Activated naive CD4-positive, alpha-beta T cell treated with anti-CD3 and anti-CD28 coated beads, Interleukin-2, amount 50 U/mL, for 24 hours (primary cell): ENCODE measurements at regions not wholly inside any gene's neighbourhood (a gene's known extent, or its start where the extent isn't known, plus 50 kb on each side); places are given as distances from the start of the nearest gene placed in this dataset.

Source experiments
- H3K27ac Mint-ChIP-seq: one replicate; pipeline ENCODE4 v1.8.0; 2021; ENCODE audit warnings: mild to moderate bottlenecking, mixed read lengths
- H3K27me3 Mint-ChIP-seq: one replicate; pipeline ENCODE4 v1.8.0; 2021; ENCODE audit warnings: mixed read lengths
- H3K36me3 Mint-ChIP-seq: one replicate; pipeline ENCODE4 v1.8.0; 2021; ENCODE audit warnings: mixed read lengths
- H3K4me1 Mint-ChIP-seq: one replicate; pipeline ENCODE4 v1.8.0; 2021; ENCODE audit warnings: mixed read lengths
- H3K4me3 Mint-ChIP-seq: one replicate; pipeline ENCODE4 v1.8.0; 2021; ENCODE audit warnings: mild to moderate bottlenecking, mixed read lengths
- H3K9me3 Mint-ChIP-seq: one replicate; pipeline ENCODE4 v1.8.0; 2021; ENCODE audit warnings: mixed read lengths

- Mint-ChIP-seq H3K4me1 (peaks cover 6% of the 10 kb centered on the region), H3K27ac (no peak overlapping the region), H3K9me3 (no peaks in the 10 kb centered on the region), H3K36me3 (no peaks in the 10 kb centered on the region), H3K27me3 (no peaks in the 10 kb centered on the region), H3K4me3 (no peak overlapping the region)
Measured at GRCh38 chrX:38987198-38987651, 186.0 kb downstream of the MID1IP1 start.

- H3K4me3 Mint-ChIP-seq, result no peak overlapping the region
- H3K27ac Mint-ChIP-seq, result no peak overlapping the region
- peaks cover 6% of the 10 kb centered on the region for H3K4me1 Mint-ChIP-seq
- H3K36me3 Mint-ChIP-seq, result no peaks in the 10 kb centered on the region
- no peaks in the 10 kb centered on the region for H3K9me3 Mint-ChIP-seq
- no peaks in the 10 kb centered on the region for H3K27me3 Mint-ChIP-seq
Measured at GRCh38 chrX:38988301-38988700, 187.0 kb downstream of the MID1IP1 start.

- Mint-ChIP-seq H3K27ac (no peak overlapping the region), H3K9me3 (no peaks in the 10 kb centered on the region), H3K36me3 (no peaks in the 10 kb centered on the region), H3K4me3 (no peak overlapping the region), H3K4me1 (peaks cover 6% of the 10 kb centered on the region), H3K27me3 (no peaks in the 10 kb centered on the region)
Measured at GRCh38 chrX:38989076-38989475, 187.8 kb downstream of the MID1IP1 start.

- no peaks in the 10 kb centered on the region for H3K9me3 Mint-ChIP-seq
- no peaks in the 10 kb centered on the region for H3K4me1 Mint-ChIP-seq
- no peaks in the 10 kb centered on the region for H3K27me3 Mint-ChIP-seq
- H3K36me3 Mint-ChIP-seq, result peaks cover 2% of the 10 kb centered on the region
- no peak overlapping the region for H3K27ac Mint-ChIP-seq
- no peak overlapping the region for H3K4me3 Mint-ChIP-seq
Measured at GRCh38 chrX:38991656-38992440, 190.6 kb downstream of the MID1IP1 start.

DNA sequence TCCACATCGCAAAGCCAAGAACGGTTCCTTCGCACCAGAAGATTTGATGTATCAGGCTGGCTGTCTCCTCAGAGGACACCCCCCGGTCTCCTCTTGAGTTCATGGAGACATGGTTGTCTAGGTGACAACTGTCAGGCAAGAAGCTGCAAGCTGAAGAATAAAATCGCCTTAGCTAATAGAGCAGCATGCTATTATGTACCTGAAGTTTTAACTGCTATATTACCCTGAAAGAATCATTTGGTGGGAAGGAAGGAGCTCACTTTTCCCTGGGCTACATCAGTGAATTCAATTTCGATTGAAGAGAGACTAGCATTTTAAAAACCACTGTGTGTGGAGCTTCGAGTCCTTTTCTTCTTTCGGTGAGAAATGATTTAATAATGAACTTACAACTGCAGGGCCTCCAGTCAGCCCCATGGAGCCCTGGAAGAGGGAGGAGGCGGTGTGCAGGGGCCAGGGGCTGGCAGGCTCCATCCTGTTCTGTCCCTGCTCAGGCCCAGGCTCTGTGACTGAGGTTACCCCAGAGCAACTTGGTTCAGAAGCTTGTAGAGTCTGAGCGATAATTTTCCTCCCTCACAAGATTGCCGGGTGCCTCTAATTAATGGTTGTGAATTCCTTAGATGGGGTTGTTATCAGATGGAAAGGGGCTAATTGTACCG, 191.3 kb downstream of the MID1IP1 start:
- Mint-ChIP-seq H3K36me3 (peaks cover 2% of the 10 kb centered on the region), H3K27me3 (no peaks in the 10 kb centered on the region), H3K9me3 (no peaks in the 10 kb centered on the region), H3K27ac (no peak overlapping the region), H3K4me3 (no peak overlapping the region), H3K4me1 (no peaks in the 10 kb centered on the region)

GRCh38 chrX:38993500-38993899, 192.2 kb downstream of the MID1IP1 start:
- H3K4me3 Mint-ChIP-seq, result no peak overlapping the region
- no peaks in the 10 kb centered on the region for H3K4me1 Mint-ChIP-seq
- peaks cover 2% of the 10 kb centered on the region for H3K36me3 Mint-ChIP-seq
- no peaks in the 10 kb centered on the region for H3K27me3 Mint-ChIP-seq
- H3K27ac Mint-ChIP-seq, result no peak overlapping the region
- no peaks in the 10 kb centered on the region for H3K9me3 Mint-ChIP-seq

GRCh38 chrX:38999099-38999498, 197.8 kb downstream of the MID1IP1 start:
- H3K27ac Mint-ChIP-seq, result no peak overlapping the region

DNA sequence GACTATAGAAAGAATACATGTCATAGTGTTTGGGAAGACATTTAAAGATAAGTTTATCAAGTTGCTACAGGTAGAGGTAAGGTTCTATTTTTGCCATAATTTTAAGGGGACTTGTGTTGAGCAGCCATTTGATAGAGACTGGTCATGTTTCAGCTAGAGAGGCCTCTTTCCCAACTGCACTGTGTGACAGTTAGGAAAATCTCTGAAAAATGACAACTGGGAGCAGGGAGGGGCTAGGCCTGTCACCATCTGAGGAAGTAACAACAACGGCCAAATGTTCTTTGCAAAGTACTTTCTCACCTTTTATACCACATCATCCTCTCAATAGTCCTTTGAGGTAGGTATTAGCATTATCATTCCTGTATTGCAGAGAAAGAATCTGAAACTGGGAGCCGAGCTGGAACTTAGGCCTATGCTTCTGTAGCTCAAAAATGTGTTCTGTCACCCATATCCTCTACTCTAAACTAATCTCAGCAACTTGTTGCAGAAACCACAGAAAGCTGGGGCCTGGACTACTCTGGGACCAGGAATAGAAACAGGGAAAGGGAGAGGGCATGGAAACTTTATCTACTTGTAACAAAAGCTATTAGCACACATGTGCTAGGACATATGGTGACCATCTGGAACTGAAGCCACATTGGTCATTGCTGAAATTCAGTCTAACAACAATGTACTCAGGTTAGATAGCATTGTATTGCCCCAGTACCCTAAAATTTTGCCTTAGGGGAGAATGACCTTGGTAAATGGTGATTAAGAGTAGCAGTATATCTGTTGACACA, 198.9 kb downstream of the MID1IP1 start:
- H3K27ac Mint-ChIP-seq, result peak overlapping the region; percentile 23
- H3K27me3 Mint-ChIP-seq, result no peaks in the 10 kb centered on the region
- no peaks in the 10 kb centered on the region for H3K36me3 Mint-ChIP-seq
- H3K9me3 Mint-ChIP-seq, result no peaks in the 10 kb centered on the region
- no peak overlapping the region for H3K4me3 Mint-ChIP-seq
- H3K4me1 Mint-ChIP-seq, result no peaks in the 10 kb centered on the region

More at GRCh38 chrX:38999099-38999498, 197.8 kb downstream of the MID1IP1 start:
- no peaks in the 10 kb centered on the region for H3K4me1 Mint-ChIP-seq
- H3K27me3 Mint-ChIP-seq, result no peaks in the 10 kb centered on the region
- H3K36me3 Mint-ChIP-seq, result peaks cover 2% of the 10 kb centered on the region
- H3K9me3 Mint-ChIP-seq, result no peaks in the 10 kb centered on the region
- H3K4me3 Mint-ChIP-seq, result no peak overlapping the region

- H3K27me3 Mint-ChIP-seq, result no peaks in the 10 kb centered on the region
- H3K4me3 Mint-ChIP-seq, result no peak overlapping the region
- H3K27ac Mint-ChIP-seq, result no peak overlapping the region
- H3K36me3 Mint-ChIP-seq, result no peaks in the 10 kb centered on the region
- no peaks in the 10 kb centered on the region for H3K9me3 Mint-ChIP-seq
- H3K4me1 Mint-ChIP-seq, result no peaks in the 10 kb centered on the region
Measured at GRCh38 chrX:39000802-39001201, 199.5 kb downstream of the MID1IP1 start.

DNA sequence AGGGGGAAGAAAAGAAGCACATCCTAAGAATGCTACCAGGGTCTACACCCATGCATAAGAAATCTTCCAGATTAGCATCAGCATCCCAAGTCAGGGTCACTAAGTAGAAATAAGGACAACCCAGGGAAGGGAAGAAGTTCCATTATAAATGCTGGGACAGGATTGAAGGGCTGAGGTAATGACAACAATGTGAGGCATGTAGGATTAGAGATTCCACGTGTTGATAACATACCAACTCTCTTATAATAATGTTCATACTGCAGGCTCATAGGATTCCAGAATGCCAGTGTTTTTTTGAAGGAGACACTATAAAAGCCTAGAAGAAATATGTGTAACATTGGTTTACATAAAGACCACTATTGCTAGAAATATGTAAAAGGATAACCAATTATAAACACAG, 201.2 kb downstream of the MID1IP1 start:
- no peaks in the 10 kb centered on the region for H3K4me1 Mint-ChIP-seq

GRCh38 chrX:39008549-39008948, 207.3 kb downstream of the MID1IP1 start:
- no peaks in the 10 kb centered on the region for H3K9me3 Mint-ChIP-seq
- no peaks in the 10 kb centered on the region for H3K4me1 Mint-ChIP-seq
- peaks cover 2% of the 10 kb centered on the region for H3K36me3 Mint-ChIP-seq
- no peaks in the 10 kb centered on the region for H3K27me3 Mint-ChIP-seq
- no peak overlapping the region for H3K4me3 Mint-ChIP-seq
- no peak overlapping the region for H3K27ac Mint-ChIP-seq

More for the DNA sequence above, 201.2 kb downstream of the MID1IP1 start:
- Mint-ChIP-seq H3K36me3 (no peaks in the 10 kb centered on the region), H3K9me3 (no peaks in the 10 kb centered on the region), H3K27me3 (no peaks in the 10 kb centered on the region), H3K27ac (no peak overlapping the region), H3K4me3 (no peak overlapping the region)

DNA sequence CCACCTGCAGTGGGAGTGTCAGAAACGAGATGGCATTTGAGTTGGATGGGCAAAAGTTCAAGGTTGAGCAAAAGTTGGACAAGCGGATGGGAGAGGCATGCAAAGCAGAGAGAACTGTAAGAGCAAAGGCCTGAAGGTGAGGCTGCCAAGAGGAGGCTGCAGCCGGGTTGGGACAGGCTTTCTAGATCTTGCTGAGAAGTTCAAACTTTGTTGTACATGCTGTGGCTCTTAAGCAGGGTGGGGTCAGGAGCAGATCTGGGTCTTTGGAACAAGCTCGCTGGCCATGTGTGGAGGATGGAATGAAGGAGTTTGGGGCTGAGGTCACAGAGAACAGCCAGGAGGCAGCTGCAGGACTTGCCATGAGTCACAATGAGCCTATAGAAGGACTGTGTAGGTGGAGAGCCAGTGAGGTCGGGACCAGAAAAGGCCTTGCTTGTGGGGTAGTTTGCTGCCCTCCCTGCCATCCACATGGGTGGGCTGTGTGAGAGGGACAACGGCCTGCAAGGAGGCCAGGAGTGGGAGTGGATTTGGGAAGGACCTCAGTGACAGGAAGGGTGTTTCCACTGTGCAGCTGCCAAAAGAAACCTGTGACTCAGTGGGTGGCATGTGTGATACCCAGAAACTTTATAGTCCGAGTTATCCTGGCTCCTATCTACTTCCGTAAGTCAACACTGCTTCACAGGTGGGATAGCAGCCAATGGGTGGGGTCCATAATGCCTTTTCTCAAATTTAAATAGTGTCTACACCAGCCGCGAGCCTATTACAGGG, 210.4 kb downstream of the MID1IP1 start:
- Mint-ChIP-seq H3K27me3 (no peaks in the 10 kb centered on the region), H3K27ac (no peak overlapping the region), H3K9me3 (no peaks in the 10 kb centered on the region), H3K4me1 (no peaks in the 10 kb centered on the region), H3K36me3 (peaks cover 2% of the 10 kb centered on the region), H3K4me3 (no peak overlapping the region)

DNA sequence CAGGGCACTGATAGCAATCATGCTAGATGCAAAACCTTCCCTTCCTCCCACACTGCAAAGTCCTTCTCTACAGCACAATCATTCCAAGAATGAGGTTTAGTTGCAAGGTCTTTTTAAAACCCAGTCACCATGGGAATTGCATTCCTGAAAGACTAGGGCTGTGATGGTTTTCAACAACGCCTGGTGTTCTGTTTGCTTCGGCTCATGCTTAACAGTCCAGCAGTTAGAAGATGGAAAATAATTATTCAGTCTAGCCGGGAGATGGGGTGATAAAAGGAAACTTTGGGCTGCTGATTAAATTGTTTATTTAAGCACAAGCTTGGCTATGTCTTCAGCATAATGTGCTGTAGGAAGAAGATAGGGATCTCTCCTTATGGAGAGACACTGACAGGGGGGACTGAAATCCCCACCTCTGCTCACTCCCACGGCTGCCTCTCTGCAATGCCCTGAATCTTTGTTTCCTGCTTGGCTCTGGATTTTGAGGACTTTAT, 211.4 kb downstream of the MID1IP1 start:
- Mint-ChIP-seq H3K4me3 (no peak overlapping the region), H3K27ac (no peak overlapping the region)

DNA sequence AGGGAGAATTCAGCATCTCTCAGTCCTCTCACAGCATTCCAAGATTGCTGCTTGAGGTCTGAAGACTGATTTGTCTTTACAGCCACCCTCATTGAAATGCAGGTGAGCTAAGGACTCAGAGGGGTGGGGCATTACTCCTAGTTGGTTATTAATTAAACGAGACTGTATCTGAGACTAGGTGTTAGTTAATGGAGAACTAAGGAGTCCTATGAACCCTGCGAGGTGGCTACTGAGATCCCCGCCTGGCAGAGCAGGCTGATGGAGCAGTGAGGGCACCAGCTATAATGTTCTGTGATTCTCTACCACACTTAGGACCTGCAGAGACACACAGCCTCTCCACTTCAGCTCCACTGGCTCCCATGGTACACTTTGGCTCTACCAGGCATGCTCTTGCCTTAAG, 215.3 kb downstream of the MID1IP1 start:
- Mint-ChIP-seq H3K27ac (no peak overlapping the region), H3K9me3 (no peaks in the 10 kb centered on the region), H3K27me3 (no peaks in the 10 kb centered on the region), H3K4me1 (no peaks in the 10 kb centered on the region), H3K36me3 (no peaks in the 10 kb centered on the region), H3K4me3 (no peak overlapping the region)

More for the DNA sequence above, 211.4 kb downstream of the MID1IP1 start:
- peaks cover 2% of the 10 kb centered on the region for H3K36me3 Mint-ChIP-seq
- H3K27me3 Mint-ChIP-seq, result no peaks in the 10 kb centered on the region
- no peaks in the 10 kb centered on the region for H3K9me3 Mint-ChIP-seq
- H3K4me1 Mint-ChIP-seq, result no peaks in the 10 kb centered on the region

DNA sequence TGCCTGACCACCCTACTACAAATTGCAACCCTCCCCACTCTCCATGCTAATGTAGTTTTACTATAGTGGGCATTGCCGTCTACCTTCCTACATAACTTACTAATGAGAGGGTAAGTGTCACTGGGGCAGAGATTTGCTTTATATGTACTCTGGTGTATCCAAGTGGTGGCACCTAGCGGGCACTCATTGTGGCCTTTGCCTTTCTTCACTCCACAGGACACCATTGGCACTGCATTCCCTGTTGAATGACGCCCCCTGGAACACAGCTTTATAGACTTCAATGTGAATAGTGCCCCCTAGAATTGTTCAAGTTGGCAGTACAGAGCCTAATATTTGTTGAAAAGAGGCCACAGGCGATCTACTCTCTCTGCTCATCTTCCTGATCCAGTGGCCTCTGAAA, 215.8 kb downstream of the MID1IP1 start:
- Mint-ChIP-seq H3K4me3 (no peak overlapping the region), H3K4me1 (no peaks in the 10 kb centered on the region), H3K9me3 (no peaks in the 10 kb centered on the region), H3K27ac (no peak overlapping the region), H3K36me3 (no peaks in the 10 kb centered on the region), H3K27me3 (no peaks in the 10 kb centered on the region)
